GM19372 (cell line): ENCODE measurements at regions not wholly inside any gene's neighbourhood (a gene's known extent, or its start where the extent isn't known, plus 50 kb on each side); places are given as distances from the start of the nearest gene placed in this dataset.

Experiments used
- ATAC-seq: cut with Tn5 transposase; IDR thresholded peaks from one replicate; pipeline ENCODE4 v1.9.1; 2021; ENCODE audit warnings: mild to moderate bottlenecking, low read depth, moderate library complexity; ENCODE audit not compliant: unreplicated experiment

- ATAC-seq: peak; percentile 84
These were observed 61.5 kb downstream of the TBXT start for GRCh38 chr6:166106076-166106686.

- peak; percentile 23 for ATAC-seq
These were observed 62.1 kb downstream of the TBXT start for GRCh38 chr6:166105341-166106075.

DNA sequence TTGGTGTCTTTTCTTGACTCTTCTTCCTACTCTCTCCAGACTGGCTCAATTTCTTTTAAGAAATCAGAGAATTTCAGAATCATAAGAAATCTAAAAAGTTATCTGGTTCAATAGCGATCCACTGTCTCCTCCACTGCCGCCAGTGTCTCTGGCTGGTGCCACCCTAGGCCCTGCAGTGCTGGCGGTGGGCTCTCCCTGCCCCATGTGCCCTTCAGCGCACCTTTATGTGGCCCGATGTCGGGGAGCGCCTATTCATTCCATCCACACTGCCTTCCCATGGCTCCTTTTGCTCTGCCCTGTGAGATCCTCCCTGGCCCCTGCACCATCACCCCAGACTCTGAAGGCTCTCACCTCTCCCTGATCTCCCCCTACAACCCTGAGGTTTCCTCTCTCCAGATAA, 62.8 kb downstream of the TBXT start:
- ATAC-seq: no peak

- no peak for ATAC-seq
These were observed 63.5 kb downstream of the TBXT start for GRCh38 chr6:166104107-166104506.

DNA sequence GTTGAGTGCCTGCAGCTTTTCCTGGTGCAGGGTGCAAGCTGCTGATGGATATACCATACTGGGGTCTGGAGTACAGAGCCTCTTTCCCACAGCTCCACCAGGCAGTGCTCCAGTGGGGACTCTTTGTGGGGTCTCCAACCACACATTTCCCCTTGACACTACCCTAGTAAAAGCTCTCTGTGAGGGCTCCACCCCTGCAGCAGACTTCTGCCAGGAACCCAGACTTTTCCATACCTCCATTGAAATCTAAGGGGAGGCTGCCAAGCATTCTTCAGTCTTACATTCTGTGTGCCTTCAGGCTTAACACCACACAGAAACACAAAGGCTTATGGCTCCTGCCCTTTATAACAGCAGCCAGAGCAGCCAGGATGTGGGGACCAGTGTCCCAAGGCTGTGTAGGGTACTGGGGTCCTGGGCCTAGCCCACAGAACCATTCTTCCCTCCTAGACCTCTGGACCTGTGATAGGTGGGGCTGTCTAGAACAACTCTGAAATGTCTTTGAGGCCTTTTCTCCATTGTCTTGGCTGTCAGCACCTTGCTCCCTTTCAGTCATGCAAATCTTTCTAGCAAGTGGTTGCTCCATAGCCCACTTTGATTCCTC, 65.7 kb downstream of the TBXT start:
- ATAC-seq: no peak

DNA sequence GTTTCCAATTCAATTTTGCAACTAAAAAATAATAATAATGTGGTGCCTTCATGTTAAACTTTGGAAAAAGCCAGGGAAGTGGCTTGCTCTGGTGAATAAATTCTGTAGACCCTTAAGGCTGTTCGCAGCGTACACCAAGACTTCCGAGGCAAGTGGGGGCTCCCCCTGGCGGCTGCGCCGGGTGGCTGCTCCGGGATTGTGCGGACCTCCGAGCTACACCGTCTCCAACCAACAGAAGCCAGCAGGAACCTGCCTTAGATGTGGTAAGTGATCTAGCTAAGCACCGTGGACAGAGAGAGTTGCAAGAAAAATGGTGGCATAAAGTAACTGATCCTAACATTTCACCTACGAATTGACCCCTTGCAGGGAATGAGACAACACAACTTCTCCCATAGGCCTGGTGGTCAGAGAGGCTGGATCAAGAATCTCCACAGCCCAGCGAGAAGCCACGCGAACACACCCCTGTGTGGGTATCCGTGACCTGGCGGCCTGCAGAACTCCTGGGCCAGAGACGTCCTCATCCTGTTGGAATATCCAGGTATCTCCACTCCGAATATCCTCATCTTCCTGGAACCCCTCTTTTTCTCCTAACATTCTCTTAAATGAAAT, 69.6 kb downstream of the TBXT start:
- ATAC-seq: peak; percentile 89

DNA sequence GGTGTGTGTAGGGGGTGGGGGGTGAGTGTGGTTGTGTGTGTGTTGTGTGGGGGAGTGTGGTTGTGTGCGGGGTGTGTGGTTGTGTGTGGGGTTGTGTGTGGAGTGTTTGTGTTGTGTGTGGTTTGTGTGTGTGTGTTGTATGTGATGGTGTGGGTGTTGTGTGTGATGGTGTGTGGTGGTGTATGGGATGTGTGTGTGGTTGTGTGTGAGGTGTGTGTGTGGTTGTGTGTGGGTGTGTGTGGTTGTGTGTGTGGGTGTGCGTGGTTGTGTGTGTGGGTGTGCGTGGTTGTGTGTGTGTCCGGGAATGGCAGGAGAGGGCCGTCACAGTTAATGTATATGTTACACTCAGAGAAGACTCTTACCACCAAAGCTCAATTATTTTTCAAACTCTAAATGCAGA, 79.8 kb downstream of the TBXT start:
- no peak for ATAC-seq

GRCh38 chr6:166087246-166087645, 80.4 kb downstream of the TBXT start:
- ATAC-seq: no peak

DNA sequence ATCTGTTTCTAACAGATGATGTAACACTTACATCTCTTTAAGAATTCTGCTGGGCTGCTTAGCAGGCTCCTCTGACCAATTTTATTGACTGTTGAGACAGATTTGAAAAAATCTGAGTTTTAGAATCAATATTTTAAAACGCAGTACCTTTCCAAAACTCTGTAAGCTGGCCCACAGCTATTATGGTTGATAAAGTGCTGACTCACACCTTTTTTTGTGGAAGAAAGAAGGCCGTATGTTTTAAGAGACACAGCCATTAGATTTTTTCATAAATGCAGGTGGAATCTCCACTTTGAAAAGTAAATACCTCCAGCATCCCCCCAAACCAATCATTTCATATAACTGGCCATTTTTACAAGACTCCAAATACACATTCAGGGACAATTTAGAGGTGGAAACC, 82.2 kb downstream of the TBXT start:
- ATAC-seq: no peak

GRCh38 chr6:166084951-166085350, 82.7 kb downstream of the TBXT start:
- no peak for ATAC-seq

DNA sequence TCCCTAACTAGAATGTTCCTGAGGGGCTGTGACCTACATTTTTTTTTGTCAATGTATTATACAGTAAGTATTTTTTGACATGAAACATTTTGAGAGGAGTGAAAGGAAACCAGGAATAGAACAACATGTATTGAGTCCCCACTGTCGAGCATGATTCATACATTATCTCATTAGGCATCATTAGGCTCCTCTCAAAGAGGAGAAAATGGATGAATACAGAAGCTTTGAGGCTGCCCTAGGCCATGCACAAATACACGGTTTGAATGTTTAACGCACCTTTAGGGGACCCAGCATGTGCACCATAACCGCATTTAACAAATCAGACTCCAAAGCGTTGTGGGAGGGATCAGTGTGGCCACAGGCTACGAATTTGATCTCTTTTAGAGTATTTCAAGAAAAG, 87.8 kb downstream of the TBXT start:
- no peak for ATAC-seq

- ATAC-seq: no peak
These were observed 89.4 kb downstream of the TBXT start for GRCh38 chr6:166078294-166078693.

DNA sequence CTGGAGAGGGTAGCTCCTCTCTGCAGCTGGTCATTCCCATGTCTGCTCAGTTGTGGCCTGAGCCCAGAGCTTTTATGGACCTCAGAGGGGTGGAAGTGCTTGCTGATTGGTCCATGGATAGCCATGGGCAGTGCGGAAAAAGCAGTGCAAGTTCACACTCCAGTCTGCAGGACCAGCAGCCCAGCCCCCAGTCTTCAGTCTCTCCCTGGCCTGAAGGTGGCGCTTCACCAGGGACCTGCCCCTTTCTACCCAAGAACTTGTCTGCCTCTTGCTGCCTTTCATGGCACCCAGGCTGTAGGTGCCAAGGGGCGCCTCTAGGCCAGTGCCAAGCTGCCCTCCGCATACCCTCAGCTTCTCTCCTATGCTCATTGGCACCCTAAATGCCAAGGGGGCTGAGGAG, 91.0 kb downstream of the TBXT start:
- no peak for ATAC-seq

GRCh38 chr6:166075925-166076324, 91.7 kb downstream of the TBXT start:
- ATAC-seq: no peak

GRCh38 chr6:166075186-166075585, 92.5 kb downstream of the TBXT start:
- no peak for ATAC-seq

GRCh38 chr6:166073082-166073481, 94.6 kb downstream of the TBXT start:
- no peak for ATAC-seq

DNA sequence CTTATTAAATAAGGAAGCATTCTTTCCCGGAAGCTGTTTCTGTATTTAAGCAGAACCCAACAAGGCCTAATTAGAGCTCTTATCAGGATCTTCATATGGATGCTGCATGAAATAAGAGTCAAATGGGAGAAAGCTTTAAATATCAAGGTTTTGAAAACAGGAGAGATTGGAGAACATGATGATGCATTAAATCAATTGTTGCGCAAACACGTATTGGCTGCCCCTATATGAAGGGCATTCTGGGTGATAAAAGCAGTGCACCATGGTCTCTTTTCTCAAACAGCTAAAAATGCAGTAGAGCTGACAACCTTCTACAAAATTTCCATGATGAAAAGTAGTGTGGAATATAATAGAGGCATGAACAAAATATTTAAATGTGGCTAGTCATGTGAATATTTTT, 98.9 kb downstream of the TBXT start:
- ATAC-seq: no peak

GRCh38 chr6:166058064-166058739, 109.4 kb downstream of the TBXT start:
- no peak for ATAC-seq

DNA sequence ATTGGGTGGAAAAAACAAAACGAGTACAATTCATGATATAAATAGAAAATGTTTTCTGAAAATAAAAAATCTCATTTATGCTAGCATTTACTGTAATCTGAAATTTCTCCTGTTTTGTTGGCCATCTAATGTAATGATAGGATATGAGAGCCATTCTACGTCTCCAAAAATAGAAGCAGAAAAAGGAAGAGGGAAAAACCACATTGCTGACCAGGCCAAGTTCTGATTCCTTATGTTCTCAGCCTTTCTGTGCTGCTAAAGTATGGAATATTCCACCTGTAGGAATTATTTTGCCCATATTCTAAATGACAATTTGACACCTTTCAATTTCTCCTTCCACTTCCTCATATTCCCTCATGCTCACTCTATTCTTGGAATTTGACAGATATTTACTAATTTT, 110.2 kb downstream of the TBXT start:
- no peak for ATAC-seq

- ATAC-seq: no peak
These were observed 111.0 kb downstream of the TBXT start for GRCh38 chr6:166056637-166057036.

- no peak for ATAC-seq
These were observed 111.8 kb downstream of the TBXT start for GRCh38 chr6:166055801-166056200.
